ENCODE measurements at regions not wholly inside any gene's neighbourhood (a gene's known extent, or its start where the extent isn't known, plus 50 kb on each side); places are given as distances from the start of the nearest gene placed in this dataset.

GRCh38 chr2:111691164-111691875 is 192.7 kb downstream of the ANAPC1 start:
- DNase-seq (ENCODE audit: low read depth in 2 of 2), result no peak

GRCh38 chr2:111692311-111692710 is 191.7 kb downstream of the ANAPC1 start:
- no peak for DNase-seq (ENCODE audit: low read depth in 2 of 2)

- no peak for DNase-seq (ENCODE audit: low read depth in 2 of 2)
Measured at GRCh38 chr2:111694700-111695101, 189.3 kb downstream of the ANAPC1 start.

GRCh38 chr2:111695441-111696007 is 188.5 kb downstream of the ANAPC1 start:
- no peak for DNase-seq (ENCODE audit: low read depth in 2 of 2)

GRCh38 chr2:111696226-111696625 is 187.8 kb downstream of the ANAPC1 start:
- DNase-seq (ENCODE audit: low read depth in 2 of 2), result no peak

GRCh38 chr2:111697560-111697959 is 186.4 kb downstream of the ANAPC1 start:
- DNase-seq (ENCODE audit: low read depth in 2 of 2), result no peak

GRCh38 chr2:111698089-111698488 is 185.9 kb downstream of the ANAPC1 start:
- DNase-seq (ENCODE audit: low read depth in 2 of 2), result no peak

GRCh38 chr2:111698743-111699554 is 185.0 kb downstream of the ANAPC1 start:
- peak; percentile 20 to 31 for DNase-seq (ENCODE audit: low read depth in 2 of 2)

GRCh38 chr2:111701266-111701665 is 182.7 kb downstream of the ANAPC1 start:
- DNase-seq (ENCODE audit: low read depth in 2 of 2), result no peak

- no peak for DNase-seq (ENCODE audit: low read depth in 2 of 2)
Measured at GRCh38 chr2:111701798-111702118, 182.2 kb downstream of the ANAPC1 start.

GRCh38 chr2:111702119-111702803 is 181.7 kb downstream of the ANAPC1 start:
- DNase-seq (ENCODE audit: low read depth in 2 of 2), result peak; percentile 13 to 14

- no peak for DNase-seq (ENCODE audit: low read depth in 2 of 2)
Measured at GRCh38 chr2:111702804-111703196, 181.2 kb downstream of the ANAPC1 start.

- no peak for DNase-seq (ENCODE audit: low read depth in 2 of 2)
Measured at GRCh38 chr2:111703759-111704158, 180.2 kb downstream of the ANAPC1 start.

- DNase-seq (ENCODE audit: low read depth in 2 of 2), result no peak
Measured at GRCh38 chr2:111704246-111704645, 179.7 kb downstream of the ANAPC1 start.

- DNase-seq (ENCODE audit: low read depth in 2 of 2), result no peak
Measured at GRCh38 chr2:111705239-111705638, 178.8 kb downstream of the ANAPC1 start.

GRCh38 chr2:111705711-111706336 is 178.2 kb downstream of the ANAPC1 start:
- no peak for DNase-seq (ENCODE audit: low read depth in 2 of 2)

GRCh38 chr2:111706481-111707001 is 177.5 kb downstream of the ANAPC1 start:
- DNase-seq (ENCODE audit: low read depth in 2 of 2), result no peak

GRCh38 chr2:111707700-111708099 is 176.3 kb downstream of the ANAPC1 start:
- no peak for DNase-seq (ENCODE audit: low read depth in 2 of 2)

- no peak for DNase-seq (ENCODE audit: low read depth in 2 of 2)
Measured at GRCh38 chr2:111708476-111709180, 175.4 kb downstream of the ANAPC1 start.

GRCh38 chr2:111709321-111709720 is 174.7 kb downstream of the ANAPC1 start:
- DNase-seq (ENCODE audit: low read depth in 2 of 2), result no peak

GRCh38 chr2:111710085-111710484 is 173.9 kb downstream of the ANAPC1 start:
- DNase-seq (ENCODE audit: low read depth in 2 of 2), result no peak
